ENCODE measurements at regions not wholly inside any gene's neighbourhood (a gene's known extent, or its start where the extent isn't known, plus 50 kb on each side); places are given as distances from the start of the nearest gene placed in this dataset.

DNA sequence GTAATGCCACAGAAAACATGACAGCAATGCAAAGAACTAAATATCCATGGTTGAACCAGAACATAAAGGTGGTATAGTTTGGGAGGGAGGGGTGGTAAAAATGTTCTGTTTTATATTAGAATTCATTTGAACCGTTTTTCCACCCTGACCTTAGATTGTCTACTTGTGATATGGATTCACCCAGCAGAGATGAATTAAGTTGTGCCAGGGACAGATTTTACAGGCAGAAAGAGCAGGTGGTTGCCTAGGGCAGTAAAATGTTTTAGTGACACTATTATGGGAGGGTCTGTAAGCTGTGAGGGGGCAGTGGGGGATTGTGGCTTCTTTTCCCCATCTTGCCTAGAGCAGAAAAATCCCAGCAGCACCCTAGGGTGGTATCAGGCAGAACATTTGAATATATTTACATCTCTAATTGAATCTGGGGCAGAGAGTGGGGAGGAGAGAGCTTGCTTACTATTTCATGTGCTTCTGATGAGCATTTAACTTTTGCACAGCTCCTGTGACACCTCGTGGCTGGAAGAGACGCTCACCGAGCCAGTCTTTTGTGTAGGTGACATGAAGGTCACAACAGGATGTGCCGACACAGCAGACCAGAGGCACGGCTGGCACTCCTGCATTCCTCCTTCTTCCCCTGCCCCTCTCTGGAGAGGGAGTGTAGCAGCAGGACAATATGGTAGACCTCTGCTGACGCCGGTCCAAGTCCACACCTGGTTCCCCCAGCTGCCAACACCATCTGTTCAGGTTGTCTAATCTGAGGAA, 452.3 kb downstream of the IRS2 start:
- no peak overlapping the region for H3K4me3 ChIP-seq
- H3K9me3 ChIP-seq: no peaks in the 10 kb centered on the region
- no peaks in the 10 kb centered on the region for H3K27me3 ChIP-seq
- no peaks in the 10 kb centered on the region for H3K4me1 ChIP-seq
- H3K27ac ChIP-seq: no peak overlapping the region
- ATAC-seq (peak in 1 of 2 donors; percentile 45), DNase-seq (no peak)
- TF ChIP-seq POLR2A (IDR thresholded peaks at IDR 0.05): no peak
- TF ChIP-seq CTCF (IDR thresholded peaks at IDR 0.05 in 4 of 5, conservative IDR thresholded peaks at IDR 0.05 in 1 of 5): no peak
- intact Hi-C loops (cut with DNase I; ENCODE audit: low total_unique reads): no loop called here
- in situ Hi-C loops (cut with MboI; ENCODE audit: low sequenced_read_pairs in 4 of 4): no loop called here
- H3K36me3 ChIP-seq: no peaks in the 10 kb centered on the region

GRCh38 chr13:109332506-109333499, 453.6 kb downstream of the IRS2 start:
- DNase-seq: no peak
- in situ Hi-C loops (cut with MboI; ENCODE audit: low sequenced_read_pairs in 4 of 4) (no loop called here), intact Hi-C loops (cut with DNase I; ENCODE audit: low total_unique reads) (no loop called here)
- Histone ChIP-seq H3K27ac (no peak overlapping the region), H3K4me1 (no peaks in the 10 kb centered on the region), H3K36me3 (no peaks in the 10 kb centered on the region), H3K4me3 (no peak overlapping the region), H3K27me3 (no peaks in the 10 kb centered on the region), H3K9me3 (no peaks in the 10 kb centered on the region)
- no peak for TF ChIP-seq POLR2A (IDR thresholded peaks at IDR 0.05)
- TF ChIP-seq CTCF (IDR thresholded peaks at IDR 0.05 in 4 of 5, conservative IDR thresholded peaks at IDR 0.05 in 1 of 5): no peak
- ATAC-seq: no peak

DNA sequence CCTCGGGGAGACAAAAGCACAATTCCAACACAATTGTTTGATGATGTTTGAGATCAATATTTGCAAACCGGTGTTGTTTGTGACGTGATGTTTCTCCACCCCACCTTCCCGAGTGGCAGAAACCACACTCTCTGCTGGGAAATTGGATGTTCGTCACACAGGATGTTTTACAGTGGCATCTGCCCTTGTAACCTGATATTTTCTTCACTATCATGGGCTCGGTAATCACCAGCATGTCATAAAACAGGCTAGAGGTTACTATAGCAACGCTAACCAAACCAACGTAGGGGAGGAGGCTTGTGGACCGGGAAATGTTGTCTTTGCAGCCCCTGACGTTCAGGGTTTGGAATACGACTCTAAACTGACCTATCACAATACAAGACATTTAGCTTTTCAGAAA, 454.5 kb downstream of the IRS2 start:
- in situ Hi-C loops (cut with MboI; ENCODE audit: low sequenced_read_pairs in 4 of 4): no loop called here

DNA sequence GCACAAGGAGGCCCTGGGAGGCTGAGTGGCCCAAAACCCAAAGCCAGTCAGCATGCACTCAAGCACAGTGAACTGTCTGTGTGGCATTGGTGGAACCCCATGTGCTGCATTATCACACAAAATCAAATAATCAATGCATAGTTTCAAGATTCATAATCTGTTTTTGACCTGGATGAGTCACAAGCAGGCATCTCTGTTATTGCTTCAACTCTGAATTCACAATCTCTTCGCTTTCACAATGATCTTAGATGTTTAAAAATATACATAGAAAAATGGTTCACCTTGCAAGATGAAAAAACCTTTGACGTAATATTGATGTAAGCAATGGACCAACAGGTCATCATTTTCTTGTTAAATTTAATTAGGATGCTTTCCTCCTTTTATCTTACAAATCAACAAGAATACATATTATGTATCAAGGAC, 455.4 kb downstream of the IRS2 start:
- Histone ChIP-seq H3K4me1 (no peaks in the 10 kb centered on the region), H3K27me3 (no peaks in the 10 kb centered on the region), H3K9me3 (no peaks in the 10 kb centered on the region), H3K27ac (no peak overlapping the region), H3K36me3 (no peaks in the 10 kb centered on the region), H3K4me3 (no peak overlapping the region)
- ATAC-seq (no peak), DNase-seq (no peak)
- in situ Hi-C loops (cut with MboI; ENCODE audit: low sequenced_read_pairs in 4 of 4): no loop called here
- no peak for TF ChIP-seq POLR2A (IDR thresholded peaks at IDR 0.05)
- no peak for TF ChIP-seq CTCF (IDR thresholded peaks at IDR 0.05 in 4 of 5, conservative IDR thresholded peaks at IDR 0.05 in 1 of 5)
- intact Hi-C loops (cut with DNase I; ENCODE audit: low total_unique reads): no loop called here

More for the DNA sequence above, 454.5 kb downstream of the IRS2 start:
- DNase-seq (no peak), ATAC-seq (no peak)
- no peak for TF ChIP-seq POLR2A (IDR thresholded peaks at IDR 0.05)
- no peak for TF ChIP-seq CTCF (IDR thresholded peaks at IDR 0.05 in 4 of 5, conservative IDR thresholded peaks at IDR 0.05 in 1 of 5)
- intact Hi-C loops (cut with DNase I; ENCODE audit: low total_unique reads): no loop called here
- no peaks in the 10 kb centered on the region for H3K27me3 ChIP-seq
- H3K4me3 ChIP-seq: no peak overlapping the region
- H3K4me1 ChIP-seq: no peaks in the 10 kb centered on the region
- H3K36me3 ChIP-seq: no peaks in the 10 kb centered on the region
- H3K9me3 ChIP-seq: no peaks in the 10 kb centered on the region
- no peak overlapping the region for H3K27ac ChIP-seq

Data from gastrocnemius medialis (tissue), 4 donors.